GF-D8 (cell line): ENCODE measurements at regions not wholly inside any gene's neighbourhood (a gene's known extent, or its start where the extent isn't known, plus 50 kb on each side); places are given as distances from the start of the nearest gene placed in this dataset.

Experiments used
- DNase-seq: peaks from one replicate; lab custom pipeline; 2025; lab: John Stamatoyannopoulos, UW

DNA sequence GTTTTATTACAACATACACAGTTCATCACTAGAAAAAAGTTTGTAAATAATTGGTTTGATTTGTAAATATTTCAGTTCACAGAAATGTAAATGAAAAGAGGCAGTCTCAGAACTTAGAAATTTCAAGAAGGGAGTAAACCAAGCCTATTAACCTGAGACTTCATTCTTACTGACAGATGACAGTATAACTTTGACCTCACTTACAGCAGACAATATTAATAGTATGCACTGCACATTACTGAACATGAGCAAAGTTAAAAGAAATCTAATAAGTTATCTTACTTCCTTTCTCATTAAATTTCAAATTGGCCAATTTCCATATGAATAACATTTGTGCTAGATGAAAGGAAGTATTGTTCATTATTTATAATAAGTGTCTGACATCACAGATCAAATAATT lies 235.8 kb downstream of the SLC6A15 start:
- DNase-seq = no peak

DNA sequence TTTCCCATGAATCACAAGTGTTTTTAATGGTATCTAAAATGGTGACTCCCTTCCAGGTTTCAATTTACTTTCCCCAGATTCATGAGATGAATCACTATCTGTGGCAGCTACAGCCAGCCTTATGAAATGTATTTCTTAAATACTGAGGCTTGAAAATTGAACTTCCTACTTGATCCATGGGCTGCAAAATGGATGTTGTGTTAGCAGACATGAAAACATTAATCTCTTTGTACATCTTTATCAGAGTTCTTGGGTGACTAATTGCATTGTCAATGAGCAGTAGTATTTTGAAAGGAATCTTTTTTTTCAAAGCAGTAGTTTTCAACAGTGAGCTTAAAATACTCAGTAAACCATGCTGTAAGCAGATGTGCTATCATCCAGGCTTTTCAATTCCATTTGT lies 250.8 kb downstream of the SLC6A15 start:
- DNase-seq = no peak

GRCh38 chr12:84660139-84660538 lies 252.5 kb downstream of the SLC6A15 start:
- no peak for DNase-seq

GRCh38 chr12:84658877-84659276 lies 253.7 kb downstream of the SLC6A15 start:
- no peak for DNase-seq

DNA sequence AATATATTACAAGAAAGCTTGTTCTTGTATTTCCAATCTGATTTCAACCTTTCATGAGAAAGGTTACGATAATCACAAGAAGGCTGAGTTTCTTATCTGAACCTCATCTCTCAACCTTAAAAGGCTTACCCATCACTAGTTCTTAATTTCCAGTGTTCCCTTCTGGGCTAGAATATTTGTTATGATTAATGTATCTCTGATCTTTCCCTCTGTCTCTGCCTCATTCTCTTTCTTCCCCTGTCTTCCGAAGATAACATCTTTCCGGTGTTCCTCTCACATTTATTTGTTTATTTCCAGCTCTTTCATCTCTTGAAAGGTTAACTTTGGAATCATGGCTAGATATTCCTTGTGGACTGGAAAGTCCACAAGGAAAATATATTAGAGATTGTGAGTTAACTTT lies 255.9 kb downstream of the SLC6A15 start:
- DNase-seq = no peak

GRCh38 chr12:84653482-84653881 lies 259.1 kb downstream of the SLC6A15 start:
- DNase-seq = no peak

- no peak for DNase-seq
Measured at GRCh38 chr12:84648425-84648824, 264.2 kb downstream of the SLC6A15 start.

DNA sequence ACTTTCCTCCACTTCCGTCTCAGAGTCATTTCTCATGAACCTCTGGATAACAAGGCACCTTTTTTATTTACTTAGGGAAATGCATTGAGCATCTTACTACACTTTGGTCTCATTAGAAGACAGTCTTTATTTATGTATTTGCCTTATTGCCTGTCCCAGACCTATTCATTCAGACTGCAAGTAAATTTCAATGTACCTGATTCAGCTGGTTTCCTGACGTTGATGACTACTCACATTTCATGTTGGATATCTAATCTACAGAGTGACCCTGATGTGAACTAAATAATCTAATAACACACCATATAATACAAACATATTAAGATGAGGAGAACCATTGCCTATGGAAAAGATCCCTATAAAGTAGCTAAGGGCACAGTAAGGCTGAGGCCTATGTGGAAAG lies 267.7 kb downstream of the SLC6A15 start:
- DNase-seq = no peak

DNA sequence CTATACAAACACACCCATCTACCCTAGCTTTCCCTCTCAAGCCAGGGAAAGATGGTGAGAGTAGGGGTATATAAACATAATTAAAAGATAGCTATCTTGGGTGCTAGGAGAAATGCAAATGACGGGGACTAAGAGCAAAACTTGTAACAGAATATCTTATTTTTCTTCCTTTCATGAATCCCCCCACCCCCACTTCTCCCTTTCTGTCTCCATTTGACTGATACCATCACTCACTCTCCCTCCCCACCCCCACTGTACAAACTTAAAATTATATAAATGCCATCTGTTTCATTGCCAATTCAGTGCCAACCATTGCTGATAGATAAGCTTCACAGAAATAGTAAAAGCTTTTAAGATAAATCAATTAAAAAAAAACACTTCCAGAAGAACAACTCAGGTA lies 268.6 kb downstream of the SLC6A15 start:
- no peak for DNase-seq

DNA sequence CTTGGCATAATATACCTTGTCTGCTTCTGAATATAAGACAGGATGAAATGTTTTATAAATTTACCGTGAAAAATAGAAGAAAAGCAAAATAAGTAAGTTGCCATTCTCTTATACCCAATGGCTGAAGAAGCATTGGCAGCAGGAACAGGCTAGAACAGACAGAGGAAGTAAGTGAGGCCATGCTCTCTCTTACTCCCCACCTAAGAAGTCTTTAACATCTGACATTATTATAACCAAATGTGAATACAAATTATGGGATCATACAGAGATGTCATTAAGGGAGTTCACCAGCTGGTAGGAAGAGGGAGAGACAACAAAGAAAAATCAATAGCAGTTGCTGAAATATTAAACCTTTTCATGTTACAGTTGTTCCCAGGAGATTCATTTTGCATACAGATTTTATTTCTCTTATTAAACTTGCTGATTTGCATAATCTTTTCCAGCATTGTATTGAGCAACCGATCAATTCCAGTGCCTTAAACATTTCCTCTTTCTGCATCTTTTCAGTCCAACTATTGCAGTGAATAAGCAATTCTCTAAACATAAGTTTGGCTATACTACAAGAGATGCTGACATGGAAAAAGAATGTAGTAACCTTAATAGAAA lies 270.6 kb downstream of the SLC6A15 start:
- no peak for DNase-seq

DNA sequence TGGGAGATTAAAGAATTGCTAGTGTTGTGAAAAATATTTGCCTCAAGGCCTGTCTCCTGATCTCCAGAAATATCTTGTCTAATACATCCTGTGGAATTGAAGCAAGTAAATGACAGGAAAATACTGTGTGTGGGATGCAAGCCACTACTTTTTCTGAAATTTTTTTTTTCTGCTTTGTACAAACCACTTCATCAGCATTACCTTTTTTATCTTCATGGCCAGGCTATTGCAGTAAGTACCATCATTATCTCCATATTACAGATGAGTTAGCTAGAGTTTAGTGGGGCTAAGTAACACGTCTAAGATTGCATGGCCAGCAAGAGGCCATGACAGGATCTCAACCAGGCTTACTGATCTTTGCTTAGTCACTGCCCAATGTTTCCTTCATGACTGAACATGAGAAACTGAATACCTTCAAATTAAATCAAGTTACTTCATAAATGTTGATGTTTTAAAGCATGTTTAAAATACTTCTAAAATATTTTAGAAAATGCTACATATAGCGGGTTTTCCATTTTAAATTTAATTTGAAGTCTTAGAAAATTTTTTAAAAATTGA lies 273.7 kb downstream of the SLC6A15 start:
- DNase-seq = no peak

DNA sequence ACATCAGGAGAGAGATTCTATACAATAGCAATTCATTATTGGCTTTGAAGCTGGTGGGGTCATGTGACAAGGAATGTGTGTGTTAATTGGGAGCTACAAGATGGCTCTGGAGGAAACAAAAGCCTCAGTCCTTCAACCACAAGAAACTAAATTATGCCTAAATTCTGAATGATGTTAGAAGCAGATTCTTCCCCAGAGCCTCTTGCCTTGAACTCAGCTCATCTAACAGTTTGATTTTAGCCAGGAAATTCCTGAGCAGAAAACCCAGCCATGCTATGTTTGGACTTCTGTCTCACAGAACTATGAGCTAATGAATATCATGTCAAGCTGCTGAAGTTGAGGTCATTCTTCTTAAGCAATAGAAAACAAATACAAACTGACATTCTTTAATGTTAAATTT lies 274.7 kb downstream of the SLC6A15 start:
- DNase-seq = no peak

DNA sequence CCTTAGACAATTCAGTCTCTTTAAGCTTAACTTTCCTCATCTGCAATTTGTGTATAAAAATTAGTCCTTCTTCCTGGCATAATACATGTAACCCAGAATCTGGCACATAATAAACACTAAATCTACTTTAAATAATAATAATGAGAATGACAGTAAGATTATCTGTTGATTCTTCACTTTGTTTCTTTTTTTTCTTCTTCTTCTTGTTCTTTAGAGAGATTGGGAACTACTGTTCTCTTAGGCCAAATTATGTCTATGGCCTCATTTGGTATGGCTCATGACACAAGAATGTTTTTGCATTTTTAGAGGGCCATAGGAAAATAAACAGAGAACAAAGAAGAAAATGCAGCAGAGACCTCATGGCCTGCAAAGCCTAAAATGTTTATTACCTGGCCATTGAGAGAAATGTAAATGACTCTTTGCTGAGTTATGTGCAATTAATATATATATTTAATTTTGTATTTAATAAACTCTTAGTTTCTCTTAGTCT lies 275.8 kb downstream of the SLC6A15 start:
- no peak for DNase-seq

GRCh38 chr12:84634526-84634925 lies 278.1 kb downstream of the SLC6A15 start:
- DNase-seq = no peak

DNA sequence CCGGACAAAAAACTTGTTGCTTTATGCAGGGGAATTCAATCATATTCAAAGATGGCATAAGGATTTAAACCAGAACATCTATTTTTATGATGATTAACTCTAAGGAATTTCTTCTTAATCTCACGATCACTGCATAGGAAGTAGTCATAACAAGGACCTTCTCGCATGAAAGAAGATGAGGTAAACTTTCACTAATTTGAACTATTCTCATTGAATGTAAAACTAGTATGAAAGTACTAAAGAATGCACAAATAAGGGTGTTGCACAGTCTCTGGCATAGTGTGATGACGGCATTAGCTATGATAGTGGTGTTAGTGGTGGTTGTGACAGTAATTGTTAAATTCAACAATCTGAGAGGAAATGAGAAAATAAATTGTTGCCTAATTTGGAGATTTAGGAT lies 280.0 kb downstream of the SLC6A15 start:
- DNase-seq = no peak

GRCh38 chr12:84631020-84631419 lies 281.6 kb downstream of the SLC6A15 start:
- DNase-seq = no peak

DNA sequence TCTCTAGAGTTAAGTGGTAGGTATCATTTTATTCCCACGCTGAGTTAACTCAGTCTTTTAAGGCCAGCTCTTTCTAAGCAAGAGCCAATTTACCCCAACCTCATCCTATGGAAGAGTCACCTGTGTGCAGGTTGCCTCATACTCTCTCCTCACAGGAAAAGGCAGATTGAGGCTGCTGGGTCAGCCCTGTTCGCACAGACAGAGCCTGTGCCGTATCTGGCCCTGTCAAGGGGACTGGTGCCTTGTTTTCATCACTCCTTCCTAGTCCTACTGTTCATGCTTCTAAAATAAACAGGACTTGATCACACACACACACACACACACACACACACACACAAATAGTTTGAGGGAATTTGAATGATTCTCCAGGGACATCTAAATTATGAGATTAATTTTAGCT lies 285.0 kb downstream of the SLC6A15 start:
- DNase-seq = no peak

- DNase-seq = no peak
Measured at GRCh38 chr12:84624601-84625000, 288.0 kb downstream of the SLC6A15 start.

GRCh38 chr12:84619053-84619571 lies 293.5 kb downstream of the SLC6A15 start:
- no peak for DNase-seq

DNA sequence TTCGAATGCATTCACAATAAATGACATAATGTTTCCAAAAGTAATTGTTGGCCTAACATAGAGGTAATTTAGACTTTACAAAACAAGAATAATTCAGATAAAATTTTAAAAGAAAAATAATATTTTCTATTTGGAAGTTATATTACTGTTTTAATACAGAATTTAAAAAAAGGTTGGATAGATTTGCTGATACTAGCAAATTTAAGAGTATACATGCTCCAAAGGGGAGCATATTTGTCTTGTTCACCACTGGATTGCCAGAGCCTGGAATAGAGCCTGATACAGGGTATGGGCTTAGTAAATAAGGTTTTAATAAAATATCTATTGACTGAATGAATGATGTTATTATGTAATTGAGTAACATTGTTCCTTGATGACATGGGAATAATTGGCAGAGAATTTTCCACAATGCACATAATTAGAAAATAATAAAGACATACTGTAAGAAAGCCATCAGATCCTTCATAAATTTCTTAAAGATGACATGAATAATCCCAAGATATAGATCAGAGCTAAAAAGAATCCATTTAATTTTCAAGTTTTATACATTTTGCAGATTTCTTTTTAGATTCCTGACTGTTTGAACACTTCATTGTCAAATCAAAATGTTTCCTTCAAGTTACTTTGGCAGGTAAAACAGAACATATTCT lies 305.3 kb downstream of the SLC6A15 start:
- DNase-seq = no peak

- no peak for DNase-seq
Measured at GRCh38 chr12:84605983-84606382, 306.6 kb downstream of the SLC6A15 start.

GRCh38 chr12:84604551-84604950 lies 308.0 kb downstream of the SLC6A15 start:
- DNase-seq = no peak

- no peak for DNase-seq
Measured at GRCh38 chr12:84603484-84604248, 308.9 kb downstream of the SLC6A15 start.
